ENCODE measurements at regions not wholly inside any gene's neighbourhood (a gene's known extent, or its start where the extent isn't known, plus 50 kb on each side); places are given as distances from the start of the nearest gene placed in this dataset. TPM values are rescaled to one million over a fixed set of nuclear protein-coding genes. Genes with fewer than 3 reads are reported as not detected.

DNA sequence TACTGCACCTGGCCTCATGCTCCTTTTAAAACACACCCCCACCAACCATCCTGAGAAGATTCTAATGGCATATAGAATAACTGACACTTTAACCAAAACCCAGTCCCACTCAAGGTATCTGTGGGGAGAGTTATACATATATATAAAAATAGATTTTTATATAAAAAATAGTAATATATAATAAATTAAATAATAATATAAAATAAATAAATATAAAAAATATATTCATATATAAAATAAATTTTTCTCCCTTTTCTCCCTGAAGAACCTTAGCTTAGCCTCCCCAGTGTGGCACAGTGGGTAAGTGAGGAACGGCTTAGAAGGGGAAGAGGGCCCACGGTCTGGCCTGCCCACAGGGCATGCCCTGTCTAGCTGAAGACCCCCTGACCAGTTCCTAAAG, 51.1 kb upstream of the SSBP2 start:
- H3K27ac Mint-ChIP-seq: no peak overlapping the region
- ChIA-PET CTCF (no interaction called here), POLR2A (no interaction called here)
- ATAC-seq (ENCODE audit: low read depth): no peak
- no peak overlapping the region for H3K4me3 Mint-ChIP-seq
- WGBS (ENCODE audit: insufficient coverage): no CpG with 5 or more reads among the region's 2 CpGs
- Histone ChIP-seq H3K4me2 (replicated peaks; ENCODE audit: low read depth, low read length, poor library complexity, severe bottlenecking) (no peak overlapping the region), H3K4me3 (ENCODE audit: control extremely low read depth in 1 of 5, extremely low read depth in 1 of 5, insufficient read depth in 1 of 5, low read depth in 2 of 5, low read length in 4 of 5) (no peak overlapping the region), H2AFZ (ENCODE audit: insufficient read depth, low read depth, low read length, poor library complexity, severe bottlenecking) (no peak overlapping the region), H3K36me3 (replicated peaks in 1 of 2; ENCODE audit: control extremely low read depth in 1 of 2, control insufficient read depth in 1 of 2, extremely low read depth in 1 of 2, insufficient read depth in 2 of 2, low read length in 1 of 2) (no peaks in the 10 kb centered on the region), H4K20me1 (ENCODE audit: control insufficient read depth, insufficient read depth, low read length, poor library complexity, severe bottlenecking) (no peaks in the 10 kb centered on the region), H3K9ac (ENCODE audit: low read length) (no peak overlapping the region), H3K4me1 (ENCODE audit: control insufficient read depth in 2 of 2, insufficient read depth in 2 of 2, low read length in 2 of 2) (no peaks in the 10 kb centered on the region), H3K79me2 (ENCODE audit: control insufficient read depth, insufficient read depth, low read length) (no peaks in the 10 kb centered on the region), H3K27ac (ENCODE audit: low read length in 2 of 2) (no peak overlapping the region), H3K27me3 (replicated peaks in 1 of 4; ENCODE audit: control extremely low read depth in 1 of 4, control insufficient read depth in 3 of 4, insufficient read depth in 4 of 4, low read length in 3 of 4) (peaks cover 0 to 3% (median 0%) of the 10 kb centered on the region in 4 experiments), H3K9me3 (ENCODE audit: control extremely low read depth in 1 of 3, control insufficient read depth in 2 of 3, insufficient read depth in 1 of 3, low read length in 2 of 3) (peaks cover 0 to 10% (median 6%) of the 10 kb centered on the region in 3 donors)
- DNase-seq: no peak
- intact Hi-C loops (cut with micrococcal nuclease): no loop called here
- peaks cover 3% of the 10 kb centered on the region for H3K9me3 Mint-ChIP-seq (ENCODE audit: insufficient read depth)
- H3K27me3 Mint-ChIP-seq: no peaks in the 10 kb centered on the region
- no peak for TF ChIP-seq CTCF (IDR thresholded peaks at IDR 0.05)
- no peak for TF ChIP-seq EZH2 (IDR thresholded peaks at IDR 0.05; ENCODE audit: borderline replicate concordance, insufficient read depth, low read depth, low read length, poor library complexity, severe bottlenecking)
- H3K4me1 Mint-ChIP-seq: peaks cover 8% of the 10 kb centered on the region

GRCh38 chr5:81800797-81801196, 49.9 kb upstream of the SSBP2 start:
- Histone ChIP-seq H4K20me1 (ENCODE audit: control insufficient read depth, insufficient read depth, low read length, poor library complexity, severe bottlenecking) (no peaks in the 10 kb centered on the region), H3K9ac (ENCODE audit: low read length) (no peak overlapping the region), H3K36me3 (replicated peaks in 1 of 2; ENCODE audit: control extremely low read depth in 1 of 2, control insufficient read depth in 1 of 2, extremely low read depth in 1 of 2, insufficient read depth in 2 of 2, low read length in 1 of 2) (no peaks in the 10 kb centered on the region), H3K79me2 (ENCODE audit: control insufficient read depth, insufficient read depth, low read length) (no peaks in the 10 kb centered on the region), H3K4me1 (ENCODE audit: control insufficient read depth in 2 of 2, insufficient read depth in 2 of 2, low read length in 2 of 2) (no peaks in the 10 kb centered on the region), H3K27ac (ENCODE audit: low read length in 2 of 2) (no peak overlapping the region), H3K27me3 (replicated peaks in 1 of 4; ENCODE audit: control extremely low read depth in 1 of 4, control insufficient read depth in 3 of 4, insufficient read depth in 4 of 4, low read length in 3 of 4) (peaks cover 0 to 3% (median 0%) of the 10 kb centered on the region in 4 experiments), H3K4me2 (replicated peaks; ENCODE audit: low read depth, low read length, poor library complexity, severe bottlenecking) (no peak overlapping the region), H3K4me3 (ENCODE audit: control extremely low read depth in 1 of 5, extremely low read depth in 1 of 5, insufficient read depth in 1 of 5, low read depth in 2 of 5, low read length in 4 of 5) (no peak overlapping the region), H2AFZ (ENCODE audit: insufficient read depth, low read depth, low read length, poor library complexity, severe bottlenecking) (no peak overlapping the region), H3K9me3 (ENCODE audit: control extremely low read depth in 1 of 3, control insufficient read depth in 2 of 3, insufficient read depth in 1 of 3, low read length in 2 of 3) (peaks cover 0 to 10% (median 0%) of the 10 kb centered on the region in 3 donors)
- DNase-seq (no peak), ATAC-seq (ENCODE audit: low read depth) (no peak)
- Mint-ChIP-seq H3K27ac (no peak overlapping the region), H3K9me3 (ENCODE audit: insufficient read depth) (peaks cover 2% of the 10 kb centered on the region), H3K4me3 (no peak overlapping the region), H3K27me3 (no peaks in the 10 kb centered on the region), H3K4me1 (peaks cover 8% of the 10 kb centered on the region)
- no peak for TF ChIP-seq CTCF (IDR thresholded peaks at IDR 0.05)
- no peak for TF ChIP-seq EZH2 (IDR thresholded peaks at IDR 0.05; ENCODE audit: borderline replicate concordance, insufficient read depth, low read depth, low read length, poor library complexity, severe bottlenecking)
- WGBS (ENCODE audit: insufficient coverage): no CpG with 5 or more reads among the region's 1 CpG
- intact Hi-C loops (cut with micrococcal nuclease): no loop called here
- ChIA-PET POLR2A (no interaction called here), CTCF (interaction anchor here (1.2 kb wide), 1 partner anchor 22 kb away, joined by 3 read pairs; no protein-coding TSS in a partner anchor)

Small RNA genes lying in the stretch of these regions (small RNA-seq; reads per million reads assigned to genes)
- not detected for gene SEM1P1 (ENCODE audit: insufficient read length, low read depth, low replicate concordance)

All from B cell (primary cell).